Activated CD8-positive, alpha-beta memory T cell treated with anti-CD3 and anti-CD28 coated beads, Interleukin-2, amount 50 U/mL, for 1 hour (primary cell): ENCODE measurements at regions not wholly inside any gene's neighbourhood (a gene's known extent, or its start where the extent isn't known, plus 50 kb on each side); places are given as distances from the start of the nearest gene placed in this dataset.
"Not testable (repeated sequence)": the region's sequence is repeated elsewhere in the genome, so short reads cannot be mapped to it uniquely, and the experiment has no call there.

Source experiments
- DNase-seq: peaks from one replicate; pipeline ENCODE4 v3.0.0-alpha.2; 2020; ENCODE audit errors: extremely low read depth

DNA sequence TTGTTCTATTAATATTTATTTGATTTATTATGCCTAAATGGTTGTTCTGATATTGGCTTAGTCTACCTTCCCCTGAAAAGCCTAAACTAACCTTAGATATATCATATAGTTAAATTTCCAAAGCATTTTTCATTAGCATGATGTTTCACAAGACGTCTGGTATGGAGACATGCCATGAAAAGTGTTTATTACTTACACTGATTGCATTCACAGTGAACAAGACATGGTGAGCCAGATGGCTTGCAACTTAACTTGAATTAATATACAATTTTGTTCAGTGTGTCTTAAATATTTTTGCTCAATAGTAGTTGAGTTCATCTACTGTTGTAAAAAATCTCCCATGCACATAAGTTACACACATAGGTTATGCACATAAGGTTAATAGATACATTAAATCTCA lies 758.4 kb downstream of the NSUN3 start:
- DNase-seq = no peak

DNA sequence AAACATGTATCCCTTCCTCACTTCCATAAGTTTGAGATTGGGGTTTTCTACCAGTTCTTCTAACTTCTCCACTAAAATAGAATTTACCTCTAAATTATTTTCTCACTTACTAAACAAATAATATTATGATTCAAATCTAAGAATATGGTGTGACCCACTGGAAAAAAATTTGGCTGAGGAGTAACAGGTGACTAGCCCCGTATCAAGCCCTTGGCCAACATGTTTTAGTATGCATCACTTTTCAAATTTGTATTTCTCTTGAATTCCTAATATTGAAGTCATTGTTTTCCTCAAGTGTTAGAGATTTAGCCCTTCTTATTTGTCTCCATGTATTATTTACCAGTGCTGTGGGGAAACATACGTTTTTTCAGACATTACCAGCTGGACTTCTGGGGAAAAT lies 759.4 kb downstream of the NSUN3 start:
- DNase-seq = no peak

DNA sequence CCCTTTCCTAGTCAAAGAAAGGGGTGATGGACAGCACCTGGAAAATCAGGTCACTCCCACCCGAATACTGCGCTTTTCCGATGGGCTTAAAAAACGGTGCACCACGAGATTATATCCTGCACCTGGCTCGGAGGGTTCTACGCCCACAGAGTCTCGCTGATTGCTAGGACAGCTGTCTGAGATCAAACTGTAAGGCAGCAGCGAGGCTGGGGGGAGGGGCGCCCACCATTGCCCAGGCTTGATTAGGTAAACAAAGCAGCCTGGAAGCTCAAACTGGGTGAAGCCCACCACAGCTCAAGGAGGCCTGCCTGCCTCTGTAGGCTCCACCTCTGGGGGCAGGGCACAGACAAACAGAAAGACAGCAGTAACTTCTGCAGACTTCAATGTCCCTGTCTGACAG lies 783.4 kb downstream of the NSUN3 start:
- DNase-seq = not testable (repeated sequence)

DNA sequence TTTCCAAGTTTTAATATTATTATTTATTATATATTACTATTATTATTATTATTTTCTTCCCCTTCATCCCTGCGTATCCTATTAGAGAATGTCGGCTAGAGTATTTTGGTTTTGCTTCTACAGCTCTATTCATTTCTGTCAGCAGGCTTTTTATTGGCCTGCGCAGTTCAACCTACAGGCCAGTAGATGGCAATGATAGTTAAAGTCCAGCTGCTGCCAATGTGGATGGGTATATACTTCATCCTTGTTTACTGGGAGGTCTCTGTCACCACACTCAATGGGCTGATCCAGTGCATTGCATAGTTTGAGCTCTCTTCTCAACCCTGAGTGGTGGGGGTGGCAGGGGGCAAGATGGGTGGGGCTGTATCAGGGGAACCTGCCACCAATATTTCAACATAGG lies 799.8 kb downstream of the NSUN3 start:
- DNase-seq = no peak

DNA sequence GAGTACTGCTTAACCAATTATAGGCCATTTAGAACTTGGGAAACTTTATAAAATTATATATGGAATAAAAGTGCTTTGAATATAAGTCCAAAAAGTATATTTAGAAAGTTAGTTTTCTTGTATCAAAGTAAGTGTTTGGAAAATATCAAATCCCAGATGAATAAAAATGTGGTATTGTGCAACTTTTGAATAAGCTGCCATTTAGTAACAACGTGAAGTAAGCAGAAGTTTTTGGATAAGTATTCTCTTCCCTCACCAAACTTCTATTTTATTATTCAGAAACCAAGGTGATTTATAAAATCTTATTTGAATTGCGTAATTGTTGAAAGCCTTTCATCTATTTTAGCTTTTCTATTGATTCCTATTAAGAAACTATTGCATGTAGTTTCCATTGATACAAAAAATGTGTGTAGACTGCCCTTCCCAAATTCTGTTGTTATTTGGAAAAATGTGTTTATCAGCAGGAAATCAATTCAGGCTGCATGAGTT lies 806.2 kb downstream of the NSUN3 start:
- no peak for DNase-seq

DNA sequence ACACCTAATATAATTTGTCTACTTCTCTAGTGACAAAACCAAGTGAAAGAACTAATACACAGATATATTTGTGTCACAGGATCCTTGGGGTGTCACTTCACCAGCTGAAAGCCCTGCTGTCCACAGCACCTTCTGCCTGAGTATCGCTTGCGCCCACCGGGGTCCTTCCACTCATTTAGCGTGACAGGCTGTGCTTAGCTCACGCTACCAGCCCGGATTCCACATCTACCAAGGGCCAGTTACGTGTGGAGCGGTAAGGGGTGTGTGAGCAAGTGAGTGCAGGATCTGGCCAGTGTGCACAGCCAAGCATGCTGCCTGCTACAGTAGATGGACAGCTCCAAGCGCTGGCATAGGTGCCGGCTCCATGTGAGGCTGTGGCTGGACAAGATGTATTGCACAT lies 810.9 kb downstream of the NSUN3 start:
- DNase-seq = no peak

DNA sequence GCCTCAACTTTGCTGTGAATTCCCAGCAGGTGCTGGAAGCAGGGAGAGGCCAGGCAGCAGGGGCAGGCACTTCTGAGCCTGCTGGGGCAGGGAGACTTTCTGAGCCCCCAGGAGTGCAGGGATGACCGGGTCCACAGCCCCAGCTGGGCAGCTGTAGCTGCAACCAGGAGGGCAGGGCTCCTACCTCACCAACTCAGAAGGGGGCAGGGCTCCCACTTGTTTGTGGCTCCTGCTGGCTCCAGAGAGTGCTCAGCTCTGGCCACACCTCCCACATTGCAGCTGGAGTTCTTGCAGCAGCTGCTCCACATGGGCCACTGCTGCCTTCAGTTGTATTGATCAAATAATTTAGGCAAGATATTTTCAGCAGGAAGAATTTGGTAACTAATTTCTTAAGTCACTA lies 812.3 kb downstream of the NSUN3 start:
- no peak for DNase-seq

DNA sequence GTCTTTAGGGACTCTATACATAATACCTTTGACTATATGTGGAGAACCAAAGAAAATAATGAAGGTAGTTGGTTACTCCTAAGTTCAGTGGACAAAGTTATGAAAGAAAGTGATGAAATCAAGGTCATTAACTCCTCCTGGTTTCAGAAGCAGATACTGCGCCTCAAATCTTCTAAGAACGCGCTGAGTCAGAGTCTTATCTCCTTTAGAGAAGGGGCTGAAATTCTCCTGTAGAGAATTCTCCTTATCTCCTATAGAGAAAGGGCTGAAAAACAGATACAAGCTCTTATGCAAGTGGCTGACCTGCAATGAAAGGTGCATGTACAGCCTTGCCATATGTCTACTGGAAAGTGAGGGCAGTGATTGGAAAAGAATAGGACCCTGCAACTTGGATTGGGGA lies 824.2 kb downstream of the NSUN3 start:
- no peak for DNase-seq

DNA sequence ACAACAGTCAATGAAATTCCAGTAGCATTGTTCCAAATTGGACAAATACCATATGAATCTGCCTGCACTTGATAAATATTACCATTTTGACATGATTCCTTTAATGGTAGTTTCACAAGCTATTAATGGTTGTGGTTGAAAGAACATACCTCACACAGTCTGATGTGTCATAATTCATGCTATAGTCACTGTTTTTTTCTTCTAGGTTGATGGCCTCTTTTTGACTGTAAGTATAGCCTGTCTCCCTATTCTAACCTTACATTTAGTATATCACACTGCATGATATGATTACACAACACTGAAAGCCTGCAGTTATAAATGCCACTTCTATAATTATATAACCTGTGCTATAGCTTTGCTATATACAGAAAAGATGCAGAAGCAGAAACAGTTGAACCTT lies 834.1 kb downstream of the NSUN3 start:
- DNase-seq = no peak

DNA sequence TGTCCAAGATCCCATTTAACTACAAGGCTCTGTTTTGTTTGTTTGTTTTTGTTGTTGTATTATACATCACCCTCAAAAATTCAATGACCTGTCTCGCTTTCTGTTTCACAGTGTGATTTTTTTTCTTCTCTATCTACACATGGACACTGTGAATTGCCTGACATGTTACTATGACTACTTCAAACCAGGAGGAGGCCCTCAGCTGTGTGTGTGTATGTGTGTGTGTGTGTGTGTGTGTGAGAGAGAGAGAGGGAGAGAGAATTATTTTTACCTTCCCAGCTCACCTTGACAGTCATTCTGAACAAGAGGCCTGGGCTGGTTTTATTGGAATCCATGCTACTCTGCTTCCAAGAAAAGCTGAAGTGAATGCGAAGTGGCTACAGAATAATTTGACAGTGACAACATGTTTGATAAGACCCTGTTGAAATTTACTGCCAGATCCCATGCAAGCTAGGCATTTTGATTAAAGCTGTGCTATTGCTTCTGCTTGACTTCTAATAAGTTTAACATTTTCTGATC lies 841.4 kb downstream of the NSUN3 start:
- DNase-seq = no peak

DNA sequence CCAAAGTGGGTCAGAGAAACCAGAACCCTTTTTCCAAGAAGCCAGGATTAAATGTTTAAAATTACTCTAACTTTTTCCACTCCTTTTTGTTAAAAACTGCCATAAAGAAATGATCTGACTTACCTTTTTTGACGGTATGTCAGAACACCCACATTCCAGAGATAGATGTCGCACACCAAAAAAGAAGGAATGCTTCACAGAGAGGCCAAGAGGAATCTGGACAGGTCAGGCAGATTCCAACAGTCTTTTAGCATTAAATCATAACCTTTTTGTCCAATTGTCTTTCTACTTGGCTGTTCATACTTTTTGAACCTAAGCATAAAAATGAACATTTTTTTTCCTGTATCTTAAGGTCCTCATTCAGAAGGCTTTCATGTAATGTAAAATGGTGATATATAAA lies 846.9 kb downstream of the NSUN3 start:
- DNase-seq = no peak

DNA sequence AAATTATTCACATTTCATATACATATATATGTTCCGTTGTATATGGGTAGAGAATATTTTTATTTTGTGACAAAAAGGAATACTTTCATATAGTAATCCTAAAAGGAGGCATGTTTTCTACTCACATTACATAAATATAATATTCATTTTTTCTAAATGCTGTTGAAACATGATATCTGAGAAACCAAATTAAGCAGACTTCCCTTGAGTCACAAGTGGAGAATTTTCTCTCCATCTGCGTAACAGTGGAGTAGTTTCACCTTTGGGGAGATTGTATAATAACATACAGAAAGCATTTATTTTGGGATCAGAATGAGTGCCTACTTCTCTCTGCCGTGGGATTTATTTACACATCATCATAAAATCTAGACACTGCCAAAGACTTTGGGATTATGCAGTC lies 849.8 kb downstream of the NSUN3 start:
- no peak for DNase-seq

DNA sequence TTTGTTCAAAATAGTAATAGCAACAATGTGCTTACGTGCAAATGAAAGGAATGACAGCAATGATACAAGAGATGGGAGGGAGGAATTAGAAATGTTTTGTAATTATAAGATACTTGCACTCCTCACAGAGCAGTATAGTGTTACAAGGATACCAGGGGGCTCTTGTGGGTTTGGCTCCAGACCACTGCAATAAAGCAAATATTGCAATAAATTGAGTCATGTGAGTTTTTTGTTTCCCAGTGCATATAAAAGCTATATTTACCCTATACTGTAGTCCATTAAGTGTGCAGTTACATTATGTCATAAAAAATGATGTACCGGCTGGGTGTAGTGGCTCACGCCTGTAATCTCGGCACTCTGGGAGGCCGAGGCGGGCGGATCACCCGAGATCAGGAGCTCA lies 864.3 kb downstream of the NSUN3 start:
- DNase-seq = no peak

DNA sequence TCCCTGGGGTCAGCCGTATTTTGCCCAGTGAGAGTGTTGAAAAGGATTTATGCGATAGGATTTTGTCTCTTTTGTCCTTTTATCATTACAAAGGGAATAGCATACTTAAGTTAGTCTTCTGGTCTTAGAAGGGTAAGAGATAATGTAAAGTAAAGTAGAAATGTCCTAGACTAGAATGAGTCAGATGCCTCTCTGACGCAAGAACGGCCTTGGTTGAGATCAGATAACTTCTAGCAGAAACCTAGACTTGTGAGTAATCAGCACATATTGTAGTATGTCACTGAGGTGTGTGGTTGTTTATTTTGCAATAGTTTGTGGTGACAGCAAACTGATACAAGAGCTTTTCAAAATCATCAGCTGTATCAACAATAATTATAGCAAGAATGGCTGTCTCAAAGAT lies 866.1 kb downstream of the NSUN3 start:
- DNase-seq = no peak

DNA sequence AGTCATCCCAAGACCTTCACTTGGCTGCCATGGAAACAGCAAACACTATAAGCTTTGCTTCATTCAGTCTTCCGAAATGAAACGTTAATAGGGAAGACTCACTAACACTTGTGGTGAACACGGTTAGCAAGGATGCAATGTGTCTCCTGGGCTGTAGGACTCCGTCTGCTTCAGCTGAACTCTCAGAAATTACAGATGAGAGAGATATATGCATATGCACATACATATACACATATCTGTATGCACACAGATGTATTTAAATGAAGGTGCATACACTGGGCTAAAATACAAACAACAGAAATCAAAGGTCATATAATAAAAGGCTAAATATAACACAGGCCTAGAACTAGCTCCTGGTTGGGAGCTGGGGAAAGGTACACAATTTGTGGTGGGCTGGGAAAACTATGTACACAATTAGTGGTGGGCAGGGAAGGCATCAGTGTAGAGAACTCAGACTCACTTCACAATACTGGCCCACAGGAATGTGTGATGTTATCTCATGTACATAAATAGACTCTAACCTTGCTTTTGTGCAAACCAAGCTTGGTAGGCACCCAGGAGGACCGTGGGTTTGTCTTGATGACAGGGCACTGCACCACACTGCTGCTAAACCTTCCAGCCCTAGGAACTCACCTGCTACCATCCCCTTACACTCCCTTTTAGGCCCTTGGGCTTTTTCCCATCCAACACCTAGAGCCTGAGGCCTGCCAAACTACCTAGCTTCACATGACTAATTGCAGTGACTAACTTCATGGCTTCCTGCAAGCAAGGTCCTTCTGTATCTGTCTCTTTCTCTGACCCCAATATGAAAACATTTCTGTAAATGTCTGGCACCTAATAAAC lies 873.1 kb downstream of the NSUN3 start:
- no peak for DNase-seq

DNA sequence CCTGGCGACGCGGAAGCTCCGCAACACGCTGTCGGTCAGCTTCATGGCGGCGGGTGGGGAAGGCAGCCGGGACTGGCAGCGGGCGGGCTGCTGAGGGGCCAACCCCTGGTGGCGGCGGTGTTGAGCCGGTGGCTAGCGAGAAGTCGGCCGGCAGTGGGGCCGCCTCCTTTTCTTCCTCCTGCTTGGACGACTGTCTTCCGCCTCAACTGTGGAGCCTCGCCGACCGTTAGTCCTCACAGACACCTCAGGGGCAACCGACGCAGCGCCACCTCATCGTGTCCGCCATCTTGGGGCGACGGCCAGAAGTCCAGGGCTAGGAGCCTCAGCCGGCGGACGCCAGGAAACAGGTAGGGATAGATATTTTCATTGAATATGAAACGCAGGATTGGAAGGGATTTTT lies 875.1 kb downstream of the NSUN3 start:
- DNase-seq = no peak

DNA sequence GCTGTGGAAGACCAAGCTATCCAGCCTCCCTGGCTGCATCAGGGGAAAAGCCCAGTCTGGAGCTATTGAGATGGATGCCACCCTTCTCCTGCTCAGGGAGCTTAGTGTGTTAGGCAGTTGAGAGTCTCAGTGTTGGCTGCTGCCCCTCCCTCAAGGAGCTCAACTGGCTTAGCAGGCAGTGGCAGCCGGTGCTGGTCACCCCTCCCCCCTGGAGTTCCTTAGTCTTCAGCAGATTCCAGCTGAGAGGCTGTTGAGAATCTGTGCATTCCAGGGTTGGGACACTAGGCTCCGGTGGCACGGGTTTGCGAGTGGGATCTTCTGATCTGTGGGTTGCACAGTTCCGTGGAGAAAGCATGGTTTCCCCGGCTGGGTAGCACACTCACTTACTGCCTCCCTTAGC lies 883.8 kb downstream of the NSUN3 start:
- DNase-seq = no peak

DNA sequence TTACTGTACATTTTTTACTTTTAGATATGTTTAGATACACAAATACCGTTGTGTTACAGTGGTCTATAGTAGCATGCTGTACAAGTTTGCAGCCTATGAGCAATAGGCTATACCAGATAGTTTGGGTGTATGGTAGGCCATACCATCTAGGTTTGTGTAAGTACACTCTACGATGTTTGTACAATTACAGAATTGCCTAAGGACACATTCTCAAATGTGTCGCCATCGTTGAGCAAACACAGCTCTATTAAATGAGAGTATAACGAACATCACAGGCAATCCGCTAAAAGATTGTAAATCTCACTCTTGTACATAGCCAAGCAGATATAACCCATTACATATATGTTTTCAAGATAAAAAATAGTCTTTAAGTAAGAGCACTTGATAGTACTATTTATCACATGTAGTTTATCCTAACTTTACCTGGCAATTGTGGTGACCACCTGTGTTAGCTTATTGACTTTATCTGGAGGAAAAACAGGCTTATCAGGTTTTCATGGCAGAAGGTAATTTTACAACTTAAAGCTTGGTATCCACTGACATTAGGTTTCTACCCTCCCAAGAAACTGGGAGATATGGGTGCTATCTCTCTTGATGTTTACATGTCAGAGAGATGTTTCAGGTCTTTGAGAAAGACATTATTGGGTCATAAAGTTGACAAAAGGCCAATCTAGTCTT lies 898.7 kb downstream of the NSUN3 start:
- DNase-seq = no peak

DNA sequence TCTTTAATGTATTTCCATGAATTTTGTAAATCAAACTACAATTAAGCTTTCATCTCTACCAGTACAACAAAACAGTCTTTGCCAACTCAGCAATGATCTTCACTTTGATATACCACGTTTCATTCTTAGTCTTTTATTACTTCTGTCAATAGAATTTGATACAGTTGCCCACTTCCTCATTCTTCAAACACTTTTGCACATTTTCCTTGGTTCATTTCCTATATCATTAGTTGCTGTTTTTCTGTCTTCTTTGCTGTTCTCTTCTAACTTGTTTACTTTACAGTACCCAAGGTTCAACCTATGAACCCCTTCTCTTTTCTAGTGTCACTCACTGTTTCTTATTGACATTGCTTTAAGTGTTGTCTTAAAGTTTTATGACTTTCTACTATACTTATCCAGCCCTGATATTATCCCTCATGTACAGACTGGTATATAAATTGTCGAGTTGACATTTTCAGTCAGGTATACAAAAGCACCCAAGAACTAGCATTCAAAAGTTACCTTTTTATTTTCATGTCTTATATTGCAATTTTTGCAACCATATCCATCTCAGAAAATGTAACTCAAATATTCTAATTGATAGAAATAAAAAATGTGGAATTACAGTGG lies 903.1 kb downstream of the NSUN3 start:
- DNase-seq = no peak

DNA sequence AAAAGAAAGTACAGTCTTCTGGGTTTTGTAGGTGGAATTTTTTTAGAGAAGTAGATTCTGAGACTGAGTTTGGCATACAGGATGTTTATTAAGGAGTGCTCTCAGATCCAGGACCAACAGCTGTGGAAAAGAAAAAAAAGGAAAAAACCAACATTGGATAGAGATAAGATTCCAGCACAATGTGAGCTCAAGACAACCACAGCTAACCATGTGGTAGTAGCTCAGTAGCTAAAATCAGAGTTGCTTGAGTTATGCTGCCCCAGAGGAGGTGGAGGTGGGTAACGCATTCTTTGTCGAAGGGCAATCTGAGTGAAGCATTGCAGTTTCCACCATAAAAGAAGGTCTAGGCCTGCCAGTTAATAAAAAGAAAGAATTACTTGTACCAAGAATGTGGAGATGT lies 904.3 kb downstream of the NSUN3 start:
- DNase-seq = no peak

DNA sequence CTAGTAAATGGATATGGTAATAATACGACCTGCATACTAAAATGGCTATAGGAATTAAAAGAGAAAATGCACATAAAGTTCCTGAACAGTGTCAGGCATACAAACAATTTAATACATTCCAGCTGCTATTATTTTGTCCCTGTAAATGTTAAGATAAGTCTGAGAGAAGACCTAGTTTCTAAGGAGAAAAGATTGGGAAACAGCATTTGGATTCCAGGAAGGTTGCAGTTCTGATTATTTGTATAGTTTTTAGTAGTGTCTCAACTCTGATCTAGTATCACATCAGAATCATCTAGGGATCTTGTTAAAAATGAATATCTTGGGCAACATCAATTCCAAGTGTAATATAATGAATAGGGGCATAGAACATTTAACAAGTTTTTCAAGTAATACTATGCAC lies 905.7 kb downstream of the NSUN3 start:
- no peak for DNase-seq

DNA sequence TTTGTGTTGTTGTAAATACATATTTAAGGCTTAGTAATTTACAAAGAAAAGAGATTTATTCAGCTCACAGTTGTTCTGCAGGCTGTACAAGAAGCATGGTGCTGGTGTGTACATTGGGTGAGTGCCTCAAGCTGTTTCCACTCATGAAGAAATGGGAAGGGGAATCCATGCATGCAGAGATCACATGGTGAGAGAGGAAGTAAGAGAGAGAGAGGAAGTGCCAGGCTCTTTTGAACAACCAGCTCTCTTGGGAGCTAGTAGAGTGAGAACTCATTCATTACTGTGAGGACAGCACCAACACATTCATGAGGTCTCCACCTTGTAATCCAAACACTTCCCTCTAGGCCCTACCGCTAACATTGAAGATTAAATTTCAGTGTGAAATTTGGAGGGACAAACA lies 909.2 kb downstream of the NSUN3 start:
- DNase-seq = no peak

DNA sequence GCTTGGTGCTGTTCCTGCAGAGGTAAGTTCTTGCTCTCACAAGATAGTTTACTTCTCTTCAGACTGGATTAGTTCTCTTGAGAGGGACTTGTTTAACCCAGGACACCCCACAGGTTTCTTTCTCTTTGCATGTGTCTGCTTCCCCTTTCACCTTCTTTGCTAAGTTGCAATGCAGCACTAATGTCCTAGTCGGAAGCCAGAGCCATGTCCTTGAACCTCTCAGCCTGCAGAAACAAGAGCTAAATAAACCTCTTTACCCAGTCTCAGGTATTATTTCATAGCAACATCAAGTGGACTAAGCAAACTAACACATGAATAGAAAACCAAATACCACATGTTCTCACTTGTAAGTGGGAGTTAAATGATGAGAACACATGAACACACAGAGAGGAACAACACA lies 915.2 kb downstream of the NSUN3 start:
- DNase-seq = no peak
